GM19240 (cell line): ENCODE measurements at regions not wholly inside any gene's neighbourhood (a gene's known extent, or its start where the extent isn't known, plus 50 kb on each side); places are given as distances from the start of the nearest gene placed in this dataset.

Experiments used
- DNase-seq: peaks from one replicate; pipeline ENCODE4 v3.0.0; 2011; ENCODE audit warnings: low spot score; ENCODE audit not compliant: insufficient read length

DNA sequence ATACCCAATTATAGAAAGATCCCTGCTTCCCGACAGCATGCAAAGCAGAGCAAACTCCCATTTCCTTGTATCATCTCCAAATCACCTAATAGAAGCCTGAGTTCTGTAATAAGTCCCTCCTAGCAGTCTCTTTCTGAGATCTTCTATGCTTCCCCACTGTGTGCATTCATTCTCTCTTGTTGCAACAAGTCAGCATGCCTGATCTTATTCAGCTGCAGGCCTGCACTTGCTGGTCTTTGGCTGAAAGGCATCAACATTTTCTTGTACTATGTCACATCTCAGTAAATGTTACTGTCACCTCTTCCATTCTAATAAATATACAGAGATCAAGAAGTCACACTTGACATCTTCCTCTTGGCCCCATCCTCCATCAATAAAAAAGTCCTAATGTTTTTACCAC, 449.9 kb upstream of the MEX3C start:
- no peak for DNase-seq

DNA sequence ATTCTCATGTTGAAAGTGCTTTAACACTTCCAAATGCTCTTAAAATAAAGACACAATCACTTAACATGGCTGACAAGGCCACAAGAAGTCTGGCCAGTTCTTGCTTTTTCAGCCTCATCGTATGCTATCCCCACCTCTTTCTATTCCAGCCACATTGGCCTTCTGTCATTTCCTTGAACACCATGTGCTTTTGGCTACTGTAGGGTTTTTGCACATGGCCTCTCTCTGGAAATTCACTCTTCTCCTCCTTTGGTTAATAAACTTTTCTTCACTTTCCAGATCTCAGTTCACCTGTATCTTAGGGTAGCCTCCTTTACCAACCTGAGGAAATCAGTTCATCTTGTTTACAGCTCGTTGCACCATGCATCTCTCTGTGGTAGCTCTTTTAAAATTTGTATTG, 450.5 kb upstream of the MEX3C start:
- no peak for DNase-seq

- no peak for DNase-seq
These were observed 452.3 kb upstream of the MEX3C start for GRCh38 chr18:51649796-51650195.

- no peak for DNase-seq
These were observed 454.3 kb upstream of the MEX3C start for GRCh38 chr18:51651761-51652160.

DNA sequence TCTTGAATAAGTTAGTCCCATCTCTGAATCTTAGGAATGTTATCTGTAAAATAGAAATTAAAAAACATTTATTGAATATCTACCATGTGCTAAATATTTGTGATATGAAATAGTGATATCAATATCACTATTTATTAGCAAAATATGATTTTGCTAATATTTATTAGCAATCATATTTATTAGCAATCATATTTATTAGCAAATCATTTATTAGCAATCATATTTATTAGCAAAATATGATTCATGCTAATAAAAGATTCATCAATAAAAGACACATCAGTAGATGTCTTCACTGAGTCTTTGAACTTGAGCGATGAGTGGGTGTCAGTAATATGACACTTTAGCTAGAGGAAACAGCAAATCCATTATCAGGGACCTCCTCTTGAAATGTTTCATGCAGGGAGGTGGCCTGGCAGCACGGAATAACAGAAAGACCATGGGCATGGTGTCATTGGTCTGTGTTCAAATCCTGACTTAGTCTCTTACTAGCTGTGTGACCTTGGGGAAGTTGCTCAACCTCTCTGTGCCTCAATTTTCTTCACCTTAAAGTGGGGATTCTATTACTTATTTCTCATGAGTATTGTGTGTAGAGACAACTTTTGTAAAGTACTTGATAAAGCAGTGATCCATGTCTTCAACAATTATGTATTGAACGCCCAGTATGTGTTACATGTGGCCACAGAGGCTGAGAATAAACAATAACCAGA, 456.2 kb upstream of the MEX3C start:
- no peak for DNase-seq

- no peak for DNase-seq
These were observed 457.2 kb upstream of the MEX3C start for GRCh38 chr18:51654488-51655326.

GRCh38 chr18:51655327-51655698, 457.8 kb upstream of the MEX3C start:
- no peak for DNase-seq

GRCh38 chr18:51656249-51656648, 458.8 kb upstream of the MEX3C start:
- DNase-seq, result no peak

GRCh38 chr18:51658436-51658835, 461.0 kb upstream of the MEX3C start:
- no peak for DNase-seq

DNA sequence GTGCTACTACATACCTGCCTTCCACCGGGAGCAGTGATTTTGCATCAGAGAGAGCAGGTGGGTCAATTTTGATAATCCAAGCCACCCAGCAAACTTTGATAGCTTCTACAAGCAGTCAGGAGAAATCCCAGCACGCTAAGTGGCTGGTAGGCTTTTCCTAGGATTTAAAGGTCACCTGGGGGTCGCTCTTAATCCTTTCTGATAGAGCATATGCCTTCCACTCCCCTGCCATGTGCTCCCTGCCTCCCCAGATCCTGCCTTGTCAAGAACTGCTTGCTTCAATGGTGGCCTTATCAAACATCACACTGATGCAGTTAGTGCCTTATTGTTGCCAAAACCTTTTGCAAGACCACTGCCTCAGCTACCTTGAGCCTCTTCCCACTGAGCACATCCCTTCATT, 462.3 kb upstream of the MEX3C start:
- DNase-seq, result no peak

DNA sequence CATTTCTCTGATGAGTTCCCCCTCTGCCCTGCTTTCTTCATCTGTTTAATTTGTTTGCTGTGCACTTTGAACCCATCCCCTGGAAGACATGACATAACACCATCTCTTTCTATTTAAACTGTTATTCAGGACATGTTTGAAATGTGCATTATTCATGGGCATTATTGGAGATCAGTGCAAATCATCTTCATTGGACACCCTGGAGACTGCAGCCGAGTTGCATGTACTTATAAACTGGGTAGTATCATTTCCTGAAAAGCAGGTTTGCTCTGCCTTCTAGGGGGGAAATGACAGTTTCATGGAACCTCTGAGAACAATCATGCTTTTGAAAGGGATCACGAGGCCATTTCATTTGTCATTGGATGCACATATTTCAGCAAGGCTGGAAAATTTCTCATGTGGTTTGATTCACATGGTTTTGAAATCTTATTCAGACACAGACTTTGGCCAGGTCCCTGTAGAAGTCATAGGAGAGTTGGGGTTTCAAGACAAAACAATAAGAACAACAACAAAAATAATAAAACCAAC, 462.8 kb upstream of the MEX3C start:
- no peak for DNase-seq

- DNase-seq, result no peak
These were observed 466.8 kb upstream of the MEX3C start for GRCh38 chr18:51664236-51664635.

DNA sequence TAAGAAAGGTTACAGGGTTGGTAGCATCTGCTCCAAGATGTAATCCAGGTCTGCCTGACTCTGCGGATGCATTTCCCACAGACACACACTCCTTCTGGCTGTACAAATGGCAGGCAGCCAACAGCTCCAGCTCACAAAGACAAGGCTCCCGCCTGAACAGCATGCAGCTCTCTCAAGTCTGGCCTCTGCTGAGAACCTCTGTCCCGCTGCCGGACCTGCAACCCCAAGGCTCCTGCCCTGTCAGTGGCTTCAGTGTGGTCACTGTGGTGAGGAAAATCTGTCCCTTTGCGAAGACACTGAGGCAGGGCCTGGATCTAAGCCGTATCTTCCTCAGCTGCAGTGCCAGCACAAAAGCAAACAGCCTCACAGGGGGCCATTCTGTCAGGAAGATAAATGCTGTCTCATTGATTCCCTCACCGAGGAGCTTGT, 469.3 kb upstream of the MEX3C start:
- DNase-seq, result no peak

- no peak for DNase-seq
These were observed 470.6 kb upstream of the MEX3C start for GRCh38 chr18:51668101-51668500.

- no peak for DNase-seq
These were observed 471.1 kb upstream of the MEX3C start for GRCh38 chr18:51668607-51669006.

DNA sequence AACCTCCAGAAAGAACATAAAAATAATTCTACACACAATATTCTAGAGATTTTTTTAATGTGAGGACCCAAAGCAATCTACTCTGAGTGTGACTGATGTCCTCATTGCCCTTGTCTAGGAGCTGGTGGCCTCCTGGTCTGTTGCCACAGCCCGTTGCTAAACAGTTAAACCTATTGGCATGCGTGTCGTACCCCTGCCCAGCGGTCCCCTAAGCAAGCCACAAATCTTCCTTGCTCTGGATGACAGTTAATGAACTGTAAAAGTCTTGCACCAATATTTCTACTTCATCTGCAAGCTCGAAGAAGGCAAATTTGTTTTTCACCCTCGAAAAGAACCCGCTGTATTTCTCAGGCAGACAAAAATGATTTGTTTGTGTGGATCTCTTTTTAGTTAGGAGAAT, 489.1 kb upstream of the MEX3C start:
- DNase-seq, result no peak

- no peak for DNase-seq
These were observed 490.5 kb upstream of the MEX3C start for GRCh38 chr18:51687845-51688585.

DNA sequence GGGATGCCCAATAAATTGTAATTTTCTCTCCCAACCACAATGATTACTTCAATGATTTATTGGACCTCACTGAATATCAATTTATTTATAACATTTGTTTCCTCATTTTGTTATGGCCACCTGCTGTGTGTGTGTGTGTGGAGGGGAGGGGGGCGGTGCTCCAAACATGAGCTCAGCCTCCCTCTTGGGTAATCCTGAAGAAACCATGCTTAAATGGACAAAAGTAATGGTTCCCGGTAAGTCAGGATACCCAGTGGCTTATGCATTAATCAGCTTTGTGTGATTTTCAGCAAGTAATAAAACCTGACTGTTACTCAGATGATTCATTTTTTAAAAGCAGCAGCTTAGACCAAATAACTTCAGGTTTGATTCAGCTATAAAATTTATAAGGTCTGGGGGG, 495.1 kb upstream of the MEX3C start:
- no peak for DNase-seq

DNA sequence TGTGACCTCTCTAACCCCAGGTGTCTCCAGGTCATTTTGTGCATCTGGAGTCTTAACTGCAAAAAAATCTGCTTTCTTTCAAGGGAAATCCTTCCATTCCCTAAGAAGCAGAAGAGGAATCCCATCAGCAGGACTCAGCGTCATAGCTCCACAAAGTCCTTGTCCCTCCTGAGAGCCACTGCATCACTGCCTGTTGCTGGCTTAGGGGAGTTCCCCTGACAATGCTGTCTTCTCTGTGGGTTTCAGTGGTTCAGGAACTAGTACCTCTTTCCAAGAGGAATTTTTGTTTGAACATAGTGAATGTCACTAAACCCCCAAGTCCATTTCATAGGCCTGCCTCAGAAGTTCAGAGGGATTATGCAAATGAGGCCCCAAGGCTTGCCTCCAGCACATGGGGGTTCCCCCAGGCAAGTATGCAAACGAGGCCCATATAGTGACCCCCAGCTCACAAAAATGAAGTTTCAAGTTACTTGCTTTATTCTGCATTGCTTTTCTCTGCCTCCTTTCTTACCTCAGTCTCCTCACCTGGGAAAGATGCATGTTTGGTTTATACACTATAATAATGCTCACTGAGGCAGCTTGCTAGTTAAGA, 513.9 kb upstream of the MEX3C start:
- DNase-seq, result no peak

DNA sequence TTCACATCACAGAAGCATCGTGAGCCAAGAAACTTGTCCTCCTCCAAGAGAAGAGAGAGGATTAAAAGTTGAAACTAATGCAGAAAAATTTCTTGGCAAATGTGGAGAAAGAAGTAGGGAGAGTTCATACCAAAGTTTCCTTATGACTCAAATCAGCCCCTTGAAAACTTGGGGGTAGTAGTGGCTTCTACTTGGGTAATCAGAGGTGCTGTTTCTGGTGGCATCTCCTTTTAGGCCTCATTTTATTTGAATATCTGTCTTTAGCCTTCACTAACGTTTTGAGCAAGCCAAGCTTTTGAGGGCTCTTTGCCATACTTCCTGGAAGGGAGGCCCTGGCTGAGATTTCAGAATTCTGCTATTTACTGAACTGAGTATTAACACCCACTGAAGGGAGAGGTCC, 515.3 kb upstream of the MEX3C start:
- no peak for DNase-seq

- no peak for DNase-seq
These were observed 518.8 kb upstream of the MEX3C start for GRCh38 chr18:51716277-51716676.

GRCh38 chr18:51721388-51721787, 523.9 kb upstream of the MEX3C start:
- no peak for DNase-seq
